ENCODE measurements at regions not wholly inside any gene's neighbourhood (a gene's known extent, or its start where the extent isn't known, plus 50 kb on each side); places are given as distances from the start of the nearest gene placed in this dataset.
A peak's percentile ranks its signal among the peaks of the same experiment; 100 is the strongest.

- no peak overlapping the region for H3K4me3 Mint-ChIP-seq
- H3K4me1 Mint-ChIP-seq, result peaks cover 25% of the 10 kb centered on the region
- TF ChIP-seq CTCF (conservative IDR thresholded peaks at IDR 0.05), result no peak
- no peaks in the 10 kb centered on the region for H3K27me3 Mint-ChIP-seq (ENCODE audit: low read depth)
- H3K36me3 Mint-ChIP-seq (ENCODE audit: low read depth), result peaks cover 7% of the 10 kb centered on the region
- no peak overlapping the region for H3K27ac Mint-ChIP-seq (ENCODE audit: unreplicated experiment)
- peaks cover 3% of the 10 kb centered on the region for H3K9me3 Mint-ChIP-seq
- DNase-seq (ENCODE audit: low read depth, low spot score), result no peak
Observed at GRCh38 chr18:25724121-25724520, 366.3 kb downstream of the SS18 start.

- H3K4me1 Mint-ChIP-seq, result no peaks in the 10 kb centered on the region
- H3K9me3 Mint-ChIP-seq, result peaks cover 8% of the 10 kb centered on the region
- H3K27me3 Mint-ChIP-seq (ENCODE audit: low read depth), result peaks cover 20% of the 10 kb centered on the region
- peaks cover 11% of the 10 kb centered on the region for H3K36me3 Mint-ChIP-seq (ENCODE audit: low read depth)
- H3K27ac Mint-ChIP-seq (ENCODE audit: unreplicated experiment), result no peak overlapping the region
- DNase-seq (ENCODE audit: low read depth, low spot score), result no peak
- H3K4me3 Mint-ChIP-seq, result no peak overlapping the region
- no peak for TF ChIP-seq CTCF (conservative IDR thresholded peaks at IDR 0.05)
Observed at GRCh38 chr18:25713103-25713502, 361.1 kb upstream of the ZNF521 start.

- DNase-seq (ENCODE audit: low read depth, low spot score), result no peak
- H3K36me3 Mint-ChIP-seq (ENCODE audit: low read depth), result peaks cover 3% of the 10 kb centered on the region
- no peak for TF ChIP-seq CTCF (conservative IDR thresholded peaks at IDR 0.05)
- no peak overlapping the region for H3K27ac Mint-ChIP-seq (ENCODE audit: unreplicated experiment)
- peaks cover 11% of the 10 kb centered on the region for H3K4me1 Mint-ChIP-seq
- H3K9me3 Mint-ChIP-seq, result peaks cover 8% of the 10 kb centered on the region
- H3K27me3 Mint-ChIP-seq (ENCODE audit: low read depth), result peaks cover 31% of the 10 kb centered on the region
- H3K4me3 Mint-ChIP-seq, result no peak overlapping the region
Observed at GRCh38 chr18:25710981-25711380, 359.0 kb upstream of the ZNF521 start.

- no peak for TF ChIP-seq CTCF (conservative IDR thresholded peaks at IDR 0.05)
- no peak overlapping the region for H3K27ac Mint-ChIP-seq (ENCODE audit: unreplicated experiment)
Observed at GRCh38 chr18:25705650-25706049, 353.7 kb upstream of the ZNF521 start.

GRCh38 chr18:25704494-25704893 is 352.5 kb upstream of the ZNF521 start:
- H3K27ac Mint-ChIP-seq (ENCODE audit: unreplicated experiment), result peak overlapping the region; percentile 40
- peak overlapping the region; percentile 56 for H3K4me3 Mint-ChIP-seq
- H3K4me1 Mint-ChIP-seq, result peaks cover 34% of the 10 kb centered on the region
- H3K27me3 Mint-ChIP-seq (ENCODE audit: low read depth), result peaks cover 43% of the 10 kb centered on the region
- peak; percentile 5 for DNase-seq (ENCODE audit: low read depth, low spot score)
- no peak for TF ChIP-seq CTCF (conservative IDR thresholded peaks at IDR 0.05)
- H3K36me3 Mint-ChIP-seq (ENCODE audit: low read depth), result no peaks in the 10 kb centered on the region
- H3K9me3 Mint-ChIP-seq, result no peaks in the 10 kb centered on the region

More at GRCh38 chr18:25705650-25706049, 353.7 kb upstream of the ZNF521 start:
- peaks cover 3% of the 10 kb centered on the region for H3K9me3 Mint-ChIP-seq
- no peak overlapping the region for H3K4me3 Mint-ChIP-seq
- peaks cover 34% of the 10 kb centered on the region for H3K4me1 Mint-ChIP-seq
- peaks cover 44% of the 10 kb centered on the region for H3K27me3 Mint-ChIP-seq (ENCODE audit: low read depth)
- no peak for DNase-seq (ENCODE audit: low read depth, low spot score)
- no peaks in the 10 kb centered on the region for H3K36me3 Mint-ChIP-seq (ENCODE audit: low read depth)

GRCh38 chr18:25704071-25704470 is 352.1 kb upstream of the ZNF521 start:
- Mint-ChIP-seq H3K27me3 (ENCODE audit: low read depth) (peaks cover 42% of the 10 kb centered on the region), H3K4me1 (peaks cover 34% of the 10 kb centered on the region), H3K36me3 (ENCODE audit: low read depth) (no peaks in the 10 kb centered on the region), H3K4me3 (peak overlapping the region; percentile 56), H3K9me3 (no peaks in the 10 kb centered on the region), H3K27ac (ENCODE audit: unreplicated experiment) (peak overlapping the region; percentile 40)
- DNase-seq (ENCODE audit: low read depth, low spot score), result peak; percentile 4
- no peak for TF ChIP-seq CTCF (conservative IDR thresholded peaks at IDR 0.05)
